CD4-positive, alpha-beta T cell (primary cell): ENCODE measurements at regions not wholly inside any gene's neighbourhood (a gene's known extent, or its start where the extent isn't known, plus 50 kb on each side); places are given as distances from the start of the nearest gene placed in this dataset.

ENCODE experiments used
- ATAC-seq: fragments of 200-7000 bp; cut with Tn5 transposase; one replicate; pipeline ENCODE4 v1.10.0; 2022; ENCODE audit warnings: mild to moderate bottlenecking; ENCODE audit not compliant: poor library complexity
- CTCF ChIA-PET: fragments of 350-600 bp; sonication (Branson Sonifier 250); formaldehyde crosslinking; loops from one replicate; lab custom pipeline; 2021; ENCODE audit warnings: antibody characterized with exemption, inconsistent platforms; lab: Charles Lee
- POLR2A ChIA-PET: fragments of 350-600 bp; sonication (Branson Sonifier 250); formaldehyde crosslinking; loops from one replicate; lab custom pipeline; 2021; ENCODE audit warnings: antibody characterized with exemption, inconsistent platforms; lab: Charles Lee
- DNase-seq, 14 experiments: peaks; one replicate each; pipeline ENCODE4 v3.0.0-alpha.2; 2013 to 2020; ENCODE audit warnings: mixed read lengths in 2 of 14
- H3K27ac ChIP-seq, 2 donors: one replicate each; pipeline versions ENCODE4 v1.5.1 to v1.7.0; 2013; ENCODE audit warnings: low read length in 2 of 2, low read depth in 1 of 2, mild to moderate bottlenecking in 1 of 2
- H3K27me3 ChIP-seq, 2 experiments: 1 replicate in 1 of 2; 2 replicates in 1 of 2; pipeline versions ENCODE4 v1.6.1 to v1.7.0; 2013; ENCODE audit warnings: low read length in 2 of 2, control low read depth in 1 of 2, mild to moderate bottlenecking in 1 of 2, moderate library complexity in 1 of 2; ENCODE audit not compliant: insufficient read depth in 2 of 2, control insufficient read depth in 1 of 2
- H3K36me3 ChIP-seq: one replicate; pipeline ENCODE4 v1.6.1; 2013; ENCODE audit warnings: low read length, control low read depth; ENCODE audit not compliant: insufficient read depth
- H3K4me1 ChIP-seq: one replicate; pipeline ENCODE4 v1.6.1; 2013; ENCODE audit warnings: low read length, control low read depth; ENCODE audit not compliant: insufficient read depth
- H3K4me3 ChIP-seq: one replicate; pipeline ENCODE4 v1.5.1; 2013; ENCODE audit warnings: mild to moderate bottlenecking, low read length, moderate library complexity
- H3K9me3 ChIP-seq, 2 experiments: 1 replicate in 1 of 2; 2 replicates in 1 of 2; pipeline versions ENCODE4 v1.6.1 to v1.7.0; 2013; ENCODE audit warnings: low read length in 2 of 2, mild to moderate bottlenecking in 2 of 2, control low read depth in 1 of 2, moderate library complexity in 1 of 2; ENCODE audit not compliant: control insufficient read depth in 1 of 2, insufficient read depth in 1 of 2
- H3K27ac Mint-ChIP-seq: one replicate; pipeline ENCODE4 v1.8.0; 2020; ENCODE audit warnings: mixed read lengths
- H3K27me3 Mint-ChIP-seq: one replicate; pipeline ENCODE4 v1.8.0; 2021; ENCODE audit warnings: mixed read lengths
- H3K36me3 Mint-ChIP-seq: one replicate; pipeline ENCODE4 v1.8.0; 2021; ENCODE audit warnings: low read depth, mixed read lengths
- H3K4me1 Mint-ChIP-seq: one replicate; pipeline ENCODE4 v1.8.0; 2021; ENCODE audit warnings: low read depth, mixed read lengths
- H3K4me3 Mint-ChIP-seq: one replicate; pipeline ENCODE4 v1.8.0; 2020; ENCODE audit warnings: mild to moderate bottlenecking, mixed read lengths
- H3K9me3 Mint-ChIP-seq: one replicate; pipeline ENCODE4 v1.8.0; 2020; ENCODE audit warnings: mixed read lengths
- intact Hi-C, 2 experiments: fragments of 100-400 bp; cut with DNase I in 1 of 2; cut with micrococcal nuclease in 1 of 2; formaldehyde crosslinking; loops; one replicate each; pipeline versions ENCODE4 v1.15.1 to v1.9.0; 2023 to 2025; cut with DNase I, micrococcal nuclease
- TF ChIP-seq, protein P1 (sequence below): fragments of 200-600 bp; IDR thresholded peaks from one replicate; pipeline ENCODE4 v1.8.0; 2022; ENCODE audit warnings: antibody characterized with exemption, mild to moderate bottlenecking

DNA sequence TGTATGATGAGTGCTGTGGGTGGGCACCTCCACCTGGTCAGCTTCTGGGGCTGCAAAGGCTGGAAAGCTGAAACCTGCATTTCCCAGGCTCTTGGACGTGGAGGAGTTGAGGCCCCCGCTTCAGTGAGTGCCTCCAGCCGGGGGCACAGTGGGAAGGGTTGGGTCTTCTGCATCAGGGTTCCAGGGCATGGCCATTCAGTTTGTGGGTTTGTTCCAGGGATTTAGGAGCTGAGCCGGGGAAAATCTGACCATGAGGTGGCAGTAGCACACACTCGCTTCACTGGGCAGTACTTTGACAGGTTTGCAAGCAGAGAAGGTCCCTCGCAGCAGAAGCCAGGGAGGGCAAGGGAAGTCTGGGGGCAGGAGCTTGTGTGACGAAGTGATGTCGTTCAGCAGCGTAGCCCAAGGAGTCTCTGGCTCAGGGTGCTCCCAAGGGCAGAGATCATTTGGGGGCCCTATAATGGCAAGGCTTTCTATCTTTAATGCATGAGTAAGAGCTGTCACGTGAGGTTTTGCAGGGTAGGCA, 69.5 kb upstream of the SULF2 start:
- H3K4me3 ChIP-seq = no peak overlapping the region
- no peak overlapping the region for H3K27ac Mint-ChIP-seq
- ChIA-PET POLR2A (no interaction called here), CTCF (no interaction called here)
- TF ChIP-seq, protein P1, sequence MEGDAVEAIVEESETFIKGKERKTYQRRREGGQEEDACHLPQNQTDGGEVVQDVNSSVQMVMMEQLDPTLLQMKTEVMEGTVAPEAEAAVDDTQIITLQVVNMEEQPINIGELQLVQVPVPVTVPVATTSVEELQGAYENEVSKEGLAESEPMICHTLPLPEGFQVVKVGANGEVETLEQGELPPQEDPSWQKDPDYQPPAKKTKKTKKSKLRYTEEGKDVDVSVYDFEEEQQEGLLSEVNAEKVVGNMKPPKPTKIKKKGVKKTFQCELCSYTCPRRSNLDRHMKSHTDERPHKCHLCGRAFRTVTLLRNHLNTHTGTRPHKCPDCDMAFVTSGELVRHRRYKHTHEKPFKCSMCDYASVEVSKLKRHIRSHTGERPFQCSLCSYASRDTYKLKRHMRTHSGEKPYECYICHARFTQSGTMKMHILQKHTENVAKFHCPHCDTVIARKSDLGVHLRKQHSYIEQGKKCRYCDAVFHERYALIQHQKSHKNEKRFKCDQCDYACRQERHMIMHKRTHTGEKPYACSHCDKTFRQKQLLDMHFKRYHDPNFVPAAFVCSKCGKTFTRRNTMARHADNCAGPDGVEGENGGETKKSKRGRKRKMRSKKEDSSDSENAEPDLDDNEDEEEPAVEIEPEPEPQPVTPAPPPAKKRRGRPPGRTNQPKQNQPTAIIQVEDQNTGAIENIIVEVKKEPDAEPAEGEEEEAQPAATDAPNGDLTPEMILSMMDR = no peak
- no peaks in the 10 kb centered on the region for H3K27me3 ChIP-seq
- no peak for ATAC-seq
- H3K36me3 ChIP-seq = no peaks in the 10 kb centered on the region
- H3K9me3 Mint-ChIP-seq = no peaks in the 10 kb centered on the region
- no peaks in the 10 kb centered on the region for H3K36me3 Mint-ChIP-seq
- no peaks in the 10 kb centered on the region for H3K9me3 ChIP-seq
- H3K4me1 ChIP-seq = no peaks in the 10 kb centered on the region
- H3K4me3 Mint-ChIP-seq = no peak overlapping the region
- intact Hi-C loops = no loop called here
- DNase-seq = no peak
- H3K27ac ChIP-seq = no peak overlapping the region
- peaks cover 8% of the 10 kb centered on the region for H3K27me3 Mint-ChIP-seq
- H3K4me1 Mint-ChIP-seq = no peaks in the 10 kb centered on the region

DNA sequence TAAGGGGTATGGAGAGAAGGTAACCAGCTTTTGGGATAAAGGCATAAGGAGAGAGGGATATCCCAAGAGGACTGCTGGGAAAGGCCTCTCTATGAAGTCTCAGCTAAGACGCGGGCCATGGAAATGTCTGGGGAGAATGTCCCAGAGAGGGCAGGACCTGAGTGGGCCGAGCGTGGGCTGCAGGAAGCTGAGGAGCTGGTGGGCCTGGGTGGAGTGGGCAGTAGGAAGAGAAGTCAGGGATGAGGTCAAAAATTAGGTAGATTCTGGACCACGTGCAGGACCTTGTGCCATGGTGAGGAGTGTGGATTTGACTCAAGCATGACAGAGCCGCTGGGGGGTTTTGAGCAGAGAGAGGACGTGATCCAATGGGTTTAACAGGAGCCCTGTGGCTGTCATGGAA, 66.5 kb upstream of the SULF2 start:
- H3K27me3 ChIP-seq = no peaks in the 10 kb centered on the region
- Mint-ChIP-seq H3K27me3 (peaks cover 12% of the 10 kb centered on the region), H3K27ac (no peak overlapping the region), H3K9me3 (no peaks in the 10 kb centered on the region), H3K4me1 (no peaks in the 10 kb centered on the region), H3K36me3 (no peaks in the 10 kb centered on the region), H3K4me3 (no peak overlapping the region)
- H3K27ac ChIP-seq = no peak overlapping the region
- DNase-seq (no peak), ATAC-seq (no peak)
- H3K36me3 ChIP-seq = no peaks in the 10 kb centered on the region
- no peaks in the 10 kb centered on the region for H3K4me1 ChIP-seq
- H3K9me3 ChIP-seq = no peaks in the 10 kb centered on the region
- TF ChIP-seq, protein P1 = no peak
- ChIA-PET CTCF (no interaction called here), POLR2A (no interaction called here)
- intact Hi-C loops = no loop called here
- no peak overlapping the region for H3K4me3 ChIP-seq

DNA sequence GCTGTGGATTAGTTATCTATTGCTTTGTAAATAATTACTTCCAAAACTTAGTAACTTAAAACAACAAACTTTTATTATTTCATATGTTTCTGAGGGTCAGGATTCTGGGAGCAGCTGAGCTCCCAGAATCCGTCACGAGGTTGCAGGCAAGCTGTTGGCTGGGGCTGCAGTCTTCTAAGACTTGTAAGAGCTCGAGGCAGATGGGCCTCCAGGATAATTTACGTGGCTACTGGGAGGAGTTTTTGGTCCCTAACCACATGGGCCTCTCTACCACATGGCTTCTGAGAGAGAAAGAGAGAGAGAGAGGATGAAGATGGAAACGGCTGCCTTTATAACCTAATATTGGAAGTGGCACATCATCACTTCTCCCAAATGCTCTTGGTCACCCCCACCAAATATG, 64.9 kb upstream of the SULF2 start:
- no peaks in the 10 kb centered on the region for H3K36me3 ChIP-seq
- DNase-seq (no peak), ATAC-seq (no peak)
- no peaks in the 10 kb centered on the region for H3K36me3 Mint-ChIP-seq
- H3K4me3 ChIP-seq = no peak overlapping the region
- POLR2A ChIA-PET = no interaction called here
- no peak overlapping the region for H3K4me3 Mint-ChIP-seq
- no peaks in the 10 kb centered on the region for H3K9me3 ChIP-seq
- no peak overlapping the region for H3K27ac ChIP-seq
- intact Hi-C loops = no loop called here
- peaks cover 12% of the 10 kb centered on the region for H3K27me3 Mint-ChIP-seq
- H3K27me3 ChIP-seq = no peaks in the 10 kb centered on the region
- no peaks in the 10 kb centered on the region for H3K4me1 ChIP-seq
- no peaks in the 10 kb centered on the region for H3K9me3 Mint-ChIP-seq
- TF ChIP-seq, protein P1 = no peak
- no peaks in the 10 kb centered on the region for H3K4me1 Mint-ChIP-seq
- no peak overlapping the region for H3K27ac Mint-ChIP-seq
- CTCF ChIA-PET = no interaction called here
